MG63 (cell line): ENCODE measurements at regions not wholly inside any gene's neighbourhood (a gene's known extent, or its start where the extent isn't known, plus 50 kb on each side); places are given as distances from the start of the nearest gene placed in this dataset.
A peak's percentile ranks its signal among the peaks of the same experiment; 100 is the strongest.
"Not testable (repeated sequence)": the region's sequence is repeated elsewhere in the genome, so short reads cannot be mapped to it uniquely, and the experiment has no call there.

Experiments
- DNase-seq: peaks from one replicate; pipeline ENCODE4 v3.0.0-alpha.2; 2020
- H3K27me3 ChIP-seq: fragments of 250-450 bp; sonication (Bioruptor Pico); 2 replicates; pipeline ENCODE4 v1.5.1; 2020; ENCODE audit warnings: mild to moderate bottlenecking, moderate library complexity
- H3K36me3 ChIP-seq: fragments of 250-450 bp; sonication (Bioruptor Pico); 2 replicates; pipeline ENCODE4 v1.5.1; 2020; ENCODE audit warnings: mild to moderate bottlenecking, moderate library complexity
- H3K4me3 ChIP-seq: fragments of 250-450 bp; sonication (Bioruptor Pico); 2 replicates; pipeline ENCODE4 v1.5.1; 2020; ENCODE audit warnings: mild to moderate bottlenecking, moderate library complexity
- H3K9me3 ChIP-seq: fragments of 250-450 bp; sonication (Bioruptor Pico); 2 replicates; pipeline ENCODE4 v1.5.1; 2020; ENCODE audit warnings: mild to moderate bottlenecking, moderate library complexity

DNA sequence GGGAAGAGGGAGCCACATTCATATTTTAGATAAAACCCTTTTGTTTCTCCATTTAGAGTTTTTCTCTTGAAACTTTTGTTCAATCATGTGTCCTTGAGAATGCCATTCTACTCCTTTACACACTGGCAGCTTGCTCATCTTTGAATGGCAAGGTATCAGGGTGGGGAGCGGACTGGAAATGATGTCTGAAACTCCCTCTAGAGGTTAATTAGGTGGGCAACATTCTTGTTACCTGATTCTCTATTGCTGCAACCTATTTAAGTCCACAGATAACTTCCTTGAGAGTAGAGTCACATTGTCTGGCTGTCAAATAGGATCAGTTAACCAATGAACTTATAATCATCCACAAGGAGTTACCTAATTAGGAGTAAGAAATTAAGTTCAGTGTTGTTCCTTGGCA lies 533.6 kb upstream of the API5 start:
- no peaks in the 10 kb centered on the region for H3K9me3 ChIP-seq
- no peak for DNase-seq
- no peak overlapping the region for H3K4me3 ChIP-seq
- no peaks in the 10 kb centered on the region for H3K36me3 ChIP-seq
- H3K27me3 ChIP-seq, result no peaks in the 10 kb centered on the region

GRCh38 chr11:42779555-42779954 lies 532.2 kb upstream of the API5 start:
- H3K27me3 ChIP-seq, result no peaks in the 10 kb centered on the region
- no peaks in the 10 kb centered on the region for H3K9me3 ChIP-seq
- no peak for DNase-seq
- no peak overlapping the region for H3K4me3 ChIP-seq
- no peaks in the 10 kb centered on the region for H3K36me3 ChIP-seq

DNA sequence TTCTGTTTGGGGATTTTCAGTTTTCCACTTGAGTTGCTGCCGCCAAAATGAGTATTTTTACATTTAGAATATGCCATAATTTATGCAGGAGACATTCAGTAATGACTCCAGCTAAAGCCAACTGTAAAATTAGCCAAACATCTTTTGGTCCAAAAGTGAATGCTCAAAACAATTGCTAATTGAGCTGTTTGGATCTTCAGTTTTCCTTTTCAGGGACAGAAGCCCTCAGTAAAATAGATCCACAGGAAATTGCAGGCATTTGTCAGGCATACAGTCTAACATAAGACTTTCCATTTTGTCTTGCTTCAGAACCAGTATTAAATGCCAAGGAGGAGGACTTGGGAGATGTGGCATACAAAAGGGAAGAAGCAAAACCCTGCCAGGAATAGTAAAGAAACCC lies 524.8 kb upstream of the API5 start:
- no peak for DNase-seq
- no peaks in the 10 kb centered on the region for H3K36me3 ChIP-seq

GRCh38 chr11:42795483-42795882 lies 516.3 kb upstream of the API5 start:
- not testable (repeated sequence) for H3K4me3 ChIP-seq, DNase-seq, H3K36me3 ChIP-seq, H3K9me3 ChIP-seq, H3K27me3 ChIP-seq

More for the DNA sequence above, 524.8 kb upstream of the API5 start:
- Histone ChIP-seq H3K9me3 (no peaks in the 10 kb centered on the region; the same call in 1 of the 2 replicates), H3K27me3 (no peaks in the 10 kb centered on the region), H3K4me3 (no peak overlapping the region)

GRCh38 chr11:42800041-42800440 lies 511.8 kb upstream of the API5 start:
- no peak overlapping the region for H3K4me3 ChIP-seq

DNA sequence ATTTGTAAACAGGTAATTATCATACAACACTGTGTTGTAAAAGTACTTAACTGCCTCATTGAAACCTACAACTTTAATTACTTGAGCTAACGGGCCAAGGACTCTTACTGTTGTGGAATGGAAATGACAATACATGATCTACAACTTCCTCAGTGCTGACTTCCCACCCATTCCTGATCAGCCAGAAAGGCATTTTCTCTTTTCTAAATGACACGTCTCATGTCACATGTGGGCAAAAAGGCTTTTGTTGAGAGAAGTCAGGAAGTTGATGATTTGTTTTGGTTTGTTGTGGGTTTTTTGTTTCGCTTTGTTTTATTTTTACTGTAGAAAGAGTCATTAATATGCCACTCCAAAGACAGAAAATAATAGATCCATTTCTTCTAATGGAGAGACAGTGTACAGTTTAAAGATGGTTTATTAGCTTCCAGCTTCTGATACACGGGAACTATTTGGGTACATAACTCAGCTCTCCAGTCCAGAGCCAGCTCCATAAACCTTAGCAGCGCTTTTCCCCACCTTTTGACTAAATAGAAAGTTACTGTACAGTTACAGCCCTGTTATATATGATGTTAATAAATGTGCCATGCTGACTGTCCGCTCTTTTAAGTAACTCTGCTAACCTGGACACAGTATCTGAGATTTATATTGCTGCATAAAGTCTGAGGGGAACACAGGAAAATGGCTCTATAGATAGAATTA lies 509.4 kb upstream of the API5 start:
- Histone ChIP-seq H3K27me3 (no peaks in the 10 kb centered on the region; the same call in 1 of the 2 replicates), H3K36me3 (no peaks in the 10 kb centered on the region), H3K4me3 (peak overlapping the region; percentile 37), H3K9me3 (no peaks in the 10 kb centered on the region)
- DNase-seq, result no peak

More at GRCh38 chr11:42800041-42800440, 511.8 kb upstream of the API5 start:
- DNase-seq, result no peak
- no peaks in the 10 kb centered on the region for H3K27me3 ChIP-seq
- no peaks in the 10 kb centered on the region for H3K9me3 ChIP-seq
- H3K36me3 ChIP-seq, result no peaks in the 10 kb centered on the region

DNA sequence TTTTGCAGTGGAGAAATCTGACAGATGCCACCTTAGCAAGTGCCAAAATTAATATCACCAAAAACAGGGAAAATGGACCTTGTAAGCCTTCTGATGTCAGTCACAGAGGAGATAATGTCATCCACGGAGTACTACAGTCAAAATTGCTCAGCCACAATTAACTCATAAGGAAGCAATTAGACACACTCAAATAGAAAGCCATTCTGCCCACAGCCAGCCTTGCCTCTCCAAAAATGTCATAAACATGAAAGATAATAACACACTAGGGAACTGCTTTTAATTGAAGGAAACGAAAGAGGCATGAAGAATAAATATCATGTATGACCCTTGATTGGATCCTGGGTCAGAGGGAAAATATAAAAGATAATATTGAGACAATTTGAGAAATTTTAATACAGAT lies 505.6 kb upstream of the API5 start:
- H3K9me3 ChIP-seq, result no peaks in the 10 kb centered on the region
- H3K27me3 ChIP-seq, result no peaks in the 10 kb centered on the region; the same call in 1 of the 2 replicates
- H3K4me3 ChIP-seq, result no peak overlapping the region
- H3K36me3 ChIP-seq, result no peaks in the 10 kb centered on the region
- DNase-seq, result no peak

DNA sequence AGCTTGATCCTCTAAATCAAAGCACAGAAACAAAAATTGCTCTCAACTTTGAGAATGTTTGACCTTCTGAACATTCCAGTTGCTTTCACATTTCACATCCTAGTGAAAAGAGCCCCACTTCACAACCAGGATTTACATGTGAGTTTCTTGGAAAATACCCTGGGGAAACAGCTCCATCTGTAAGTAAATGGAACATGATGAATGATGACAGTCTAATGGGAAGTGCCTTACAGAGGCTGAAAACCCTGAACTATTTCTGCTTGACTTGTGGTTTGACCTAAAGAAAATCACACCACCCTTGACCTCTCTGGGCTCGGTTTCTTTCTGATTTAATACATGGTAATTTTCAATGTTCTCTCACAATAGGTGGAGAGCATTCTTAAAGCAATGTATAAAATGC lies 499.4 kb upstream of the API5 start:
- DNase-seq, result no peak

GRCh38 chr11:42812960-42813359 lies 498.8 kb upstream of the API5 start:
- H3K9me3 ChIP-seq, result no peaks in the 10 kb centered on the region
- no peak for DNase-seq
- no peak overlapping the region for H3K4me3 ChIP-seq
- no peaks in the 10 kb centered on the region for H3K36me3 ChIP-seq
- no peaks in the 10 kb centered on the region for H3K27me3 ChIP-seq

More for the DNA sequence above, 499.4 kb upstream of the API5 start:
- Histone ChIP-seq H3K36me3 (no peaks in the 10 kb centered on the region), H3K9me3 (no peaks in the 10 kb centered on the region), H3K4me3 (no peak overlapping the region), H3K27me3 (no peaks in the 10 kb centered on the region; the same call in 1 of the 2 replicates)

DNA sequence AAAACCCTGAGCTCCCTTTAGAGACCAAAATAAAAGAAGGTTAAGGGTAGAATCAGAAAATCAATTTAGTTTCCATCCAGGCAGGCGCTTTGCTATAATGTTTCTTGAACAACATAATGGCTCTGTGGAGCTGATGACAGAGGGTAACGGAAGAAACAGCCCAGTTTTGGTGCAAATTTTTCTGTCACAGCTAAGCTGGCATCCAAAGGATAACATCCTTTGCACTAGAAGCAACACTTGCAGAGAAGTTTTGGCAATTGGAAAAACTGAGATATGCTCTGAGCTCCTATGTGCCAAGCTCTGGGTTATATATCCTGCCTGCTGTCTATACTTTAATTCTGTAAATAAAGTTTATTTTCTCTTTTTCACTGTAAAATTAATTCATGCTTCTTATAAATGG lies 495.3 kb upstream of the API5 start:
- no peak overlapping the region for H3K4me3 ChIP-seq
- DNase-seq, result no peak
- no peaks in the 10 kb centered on the region for H3K27me3 ChIP-seq

DNA sequence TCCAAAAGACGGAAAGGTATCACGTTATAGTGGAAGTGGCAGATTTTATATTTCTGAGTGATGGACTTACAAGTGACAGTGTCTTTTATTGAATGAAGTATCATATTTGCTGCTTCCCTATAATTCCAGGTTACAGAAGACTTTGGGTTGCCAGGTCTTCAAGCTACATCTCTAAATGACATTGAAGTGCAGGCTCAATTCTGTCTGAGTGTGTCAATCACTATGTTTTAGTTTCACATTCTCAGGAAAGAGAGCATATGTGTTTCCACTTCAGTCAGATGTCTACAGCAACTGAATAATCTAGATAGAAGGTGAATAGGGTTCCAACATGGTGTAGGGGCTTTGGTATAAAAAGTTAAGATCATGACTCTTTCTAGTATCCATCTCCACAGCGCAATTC lies 492.7 kb upstream of the API5 start:
- Histone ChIP-seq H3K36me3 (no peaks in the 10 kb centered on the region), H3K27me3 (no peaks in the 10 kb centered on the region), H3K9me3 (no peaks in the 10 kb centered on the region), H3K4me3 (no peak overlapping the region)
- DNase-seq, result no peak

More for the DNA sequence above, 495.3 kb upstream of the API5 start:
- Histone ChIP-seq H3K36me3 (no peaks in the 10 kb centered on the region), H3K9me3 (no peaks in the 10 kb centered on the region)

DNA sequence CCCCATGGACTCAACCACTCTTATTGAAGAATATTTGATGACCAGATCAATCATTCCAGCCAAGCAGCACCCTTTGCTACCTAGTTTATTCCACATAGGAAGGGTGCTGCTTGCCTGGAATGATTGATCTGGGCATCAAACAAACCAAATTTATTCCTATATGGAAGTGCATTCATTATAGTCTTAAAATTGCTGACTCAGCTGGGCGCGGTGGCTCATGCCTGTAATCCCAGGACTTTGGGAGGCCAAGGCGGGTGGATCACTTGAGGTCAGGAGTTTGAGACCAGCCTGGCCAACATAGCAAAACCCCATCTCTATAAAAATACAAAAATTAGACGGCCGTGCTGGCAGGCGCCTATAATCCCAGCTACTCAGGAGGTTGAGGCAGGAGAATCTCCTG lies 489.6 kb upstream of the API5 start:
- H3K27me3 ChIP-seq, H3K9me3 ChIP-seq, DNase-seq, H3K36me3 ChIP-seq, H3K4me3 ChIP-seq: not testable (repeated sequence)

DNA sequence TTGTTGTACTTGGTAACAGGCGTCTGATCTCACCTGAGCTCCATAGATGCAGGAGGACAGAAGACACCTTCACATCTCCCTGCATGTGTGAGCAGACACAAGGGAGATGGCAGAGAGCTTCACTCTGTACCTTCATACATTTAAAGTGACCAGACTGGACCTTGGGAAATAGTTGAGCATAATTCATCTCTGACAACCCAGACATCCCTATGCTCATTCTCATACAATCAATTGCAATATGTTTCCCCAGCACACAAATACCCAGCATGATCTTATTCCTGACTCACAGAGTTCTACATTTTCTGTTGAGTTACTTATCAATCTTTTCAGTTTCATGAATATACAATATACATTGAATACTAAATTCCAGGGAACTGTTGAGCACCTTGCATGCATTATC lies 488.2 kb upstream of the API5 start:
- H3K9me3 ChIP-seq, result no peaks in the 10 kb centered on the region
- H3K4me3 ChIP-seq, result no peak overlapping the region
- H3K27me3 ChIP-seq, result no peaks in the 10 kb centered on the region; the same call in 1 of the 2 replicates
- H3K36me3 ChIP-seq, result no peaks in the 10 kb centered on the region
- DNase-seq, result no peak

- Histone ChIP-seq H3K27me3 (no peaks in the 10 kb centered on the region; the same call in 1 of the 2 replicates), H3K36me3 (no peaks in the 10 kb centered on the region), H3K4me3 (no peak overlapping the region), H3K9me3 (no peaks in the 10 kb centered on the region)
- DNase-seq, result no peak
These were observed 487.7 kb upstream of the API5 start for GRCh38 chr11:42824067-42824466.

DNA sequence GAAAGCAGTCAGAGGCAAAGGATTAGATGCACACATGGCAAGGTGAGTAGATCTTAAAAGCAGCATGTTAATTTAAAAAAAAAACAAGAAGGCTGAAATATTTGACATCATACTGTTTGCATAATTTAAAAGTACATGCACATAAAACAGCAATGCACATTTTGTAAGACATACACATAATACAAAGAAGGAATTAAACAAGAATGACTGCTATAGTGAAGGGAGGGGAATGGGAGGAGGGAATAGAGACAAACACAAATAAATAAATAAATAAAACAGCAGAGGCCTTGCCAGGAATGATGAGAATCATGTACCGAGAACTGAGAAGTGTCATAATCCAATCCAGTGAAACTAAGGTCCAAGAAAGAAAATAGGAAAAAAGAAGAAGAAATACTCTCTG lies 486.2 kb upstream of the API5 start:
- Histone ChIP-seq H3K4me3 (no peak overlapping the region), H3K27me3 (no peaks in the 10 kb centered on the region; the same call in 1 of the 2 replicates), H3K36me3 (no peaks in the 10 kb centered on the region), H3K9me3 (no peaks in the 10 kb centered on the region)
- no peak for DNase-seq

GRCh38 chr11:42827845-42828244 lies 484.0 kb upstream of the API5 start:
- Histone ChIP-seq H3K27me3 (no peaks in the 10 kb centered on the region; the same call in 1 of the 2 replicates), H3K4me3 (no peak overlapping the region), H3K9me3 (no peaks in the 10 kb centered on the region), H3K36me3 (no peaks in the 10 kb centered on the region)
- no peak for DNase-seq

DNA sequence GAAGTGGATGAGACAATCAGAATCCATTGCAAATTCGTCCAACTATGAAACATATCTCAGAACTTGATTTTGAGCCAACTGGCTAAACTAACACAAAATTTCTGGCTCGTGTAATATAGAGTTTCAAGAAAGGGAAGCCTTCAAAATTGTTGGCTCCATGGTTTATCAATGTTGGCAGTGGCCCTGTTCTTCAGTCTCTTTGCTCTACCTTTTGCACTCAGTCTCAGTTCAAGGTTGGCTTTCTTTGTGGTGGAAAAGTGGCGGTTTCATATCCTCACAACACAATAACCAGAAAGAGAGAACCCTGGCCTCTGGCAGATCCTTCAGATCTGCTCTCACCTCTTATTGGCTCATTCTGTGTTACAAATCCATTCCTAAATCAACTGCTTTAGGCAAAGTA lies 473.8 kb upstream of the API5 start:
- H3K27me3 ChIP-seq, result no peaks in the 10 kb centered on the region
- H3K36me3 ChIP-seq, result no peaks in the 10 kb centered on the region
- no peak for DNase-seq
- H3K9me3 ChIP-seq, result 0 out of 2 replicates have a peak, but pooled peaks cover 2% of the 10 kb centered on the region
- no peak overlapping the region for H3K4me3 ChIP-seq

DNA sequence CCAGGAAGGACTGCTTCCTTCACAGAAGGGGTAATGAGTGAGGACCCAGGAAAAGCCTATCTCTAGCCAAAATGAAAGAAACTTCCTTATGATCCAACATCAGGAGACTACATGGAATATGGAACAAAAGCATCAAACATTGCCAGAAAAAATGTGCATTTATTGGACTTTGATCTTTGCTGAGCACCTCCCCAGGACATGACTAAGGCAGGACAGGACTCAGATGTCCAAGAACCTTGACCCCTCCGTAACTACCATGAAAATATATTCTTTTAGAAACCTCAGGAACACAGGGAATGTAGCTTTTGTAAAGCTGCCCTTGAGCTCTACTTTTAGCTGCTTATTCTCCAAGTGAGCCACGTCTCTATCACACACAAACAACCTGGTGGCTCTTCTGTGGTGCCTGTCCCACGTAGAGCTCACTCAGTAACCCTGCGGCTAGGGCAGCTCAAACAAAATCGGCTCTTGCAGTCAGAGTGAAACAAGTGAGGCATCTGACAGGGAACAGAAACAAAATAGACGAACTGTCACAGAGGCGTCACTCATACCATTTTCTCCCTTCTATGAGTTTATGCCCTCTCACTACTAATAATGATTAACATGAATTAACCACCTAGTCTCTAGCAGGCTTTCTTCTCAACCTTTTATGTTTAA lies 471.5 kb upstream of the API5 start:
- 0 out of 2 replicates have a peak, but pooled peaks cover 2% of the 10 kb centered on the region for H3K9me3 ChIP-seq
- H3K4me3 ChIP-seq, result no peak overlapping the region
- no peak for DNase-seq

More for the DNA sequence above, 471.5 kb upstream of the API5 start:
- no peaks in the 10 kb centered on the region for H3K36me3 ChIP-seq
- no peaks in the 10 kb centered on the region for H3K27me3 ChIP-seq
